ENCODE measurements at regions not wholly inside any gene's neighbourhood (a gene's known extent, or its start where the extent isn't known, plus 50 kb on each side); places are given as distances from the start of the nearest gene placed in this dataset.

GRCh38 chr10:65611592-65611991, 1314.2 kb upstream of the LRRTM3 start:
- no peak for DNase-seq (ENCODE audit: insufficient read length, low spot score)
- no peak for TF ChIP-seq CTCF (IDR thresholded peaks at IDR 0.05; ENCODE audit: insufficient read depth, missing control alignments)
- FAIRE-seq: no peak

- FAIRE-seq (no peak), DNase-seq (ENCODE audit: insufficient read length, low spot score) (no peak)
- no peak for TF ChIP-seq CTCF (IDR thresholded peaks at IDR 0.05; ENCODE audit: insufficient read depth, missing control alignments)
Measured at GRCh38 chr10:65614956-65615565, 1310.8 kb upstream of the LRRTM3 start.

GRCh38 chr10:65618126-65618525, 1307.7 kb upstream of the LRRTM3 start:
- FAIRE-seq (no peak), DNase-seq (ENCODE audit: insufficient read length, low spot score) (no peak)
- TF ChIP-seq CTCF (IDR thresholded peaks at IDR 0.05; ENCODE audit: insufficient read depth, missing control alignments): no peak

GRCh38 chr10:65620404-65621048, 1305.3 kb upstream of the LRRTM3 start:
- no peak for DNase-seq (ENCODE audit: insufficient read length, low spot score)
- peak; percentile 21 for FAIRE-seq
- no peak for TF ChIP-seq CTCF (IDR thresholded peaks at IDR 0.05; ENCODE audit: insufficient read depth, missing control alignments)

- FAIRE-seq: no peak
- TF ChIP-seq CTCF (IDR thresholded peaks at IDR 0.05; ENCODE audit: insufficient read depth, missing control alignments): no peak
Measured at GRCh38 chr10:65622608-65623007, 1303.2 kb upstream of the LRRTM3 start.

GRCh38 chr10:65628493-65629139, 1297.2 kb upstream of the LRRTM3 start:
- TF ChIP-seq CTCF (IDR thresholded peaks at IDR 0.05; ENCODE audit: insufficient read depth, missing control alignments): no peak
- no peak for FAIRE-seq
- DNase-seq (ENCODE audit: insufficient read length, low spot score): no peak

More at GRCh38 chr10:65622608-65623007, 1303.2 kb upstream of the LRRTM3 start:
- DNase-seq (ENCODE audit: insufficient read length, low spot score): no peak

GRCh38 chr10:65660006-65660405, 1265.8 kb upstream of the LRRTM3 start:
- no peak for DNase-seq (ENCODE audit: insufficient read length, low spot score)
- no peak for TF ChIP-seq CTCF (IDR thresholded peaks at IDR 0.05; ENCODE audit: insufficient read depth, missing control alignments)
- FAIRE-seq: no peak

Data from D721Med (cell line).